ENCODE measurements at regions not wholly inside any gene's neighbourhood (a gene's known extent, or its start where the extent isn't known, plus 50 kb on each side); places are given as distances from the start of the nearest gene placed in this dataset.

DNA sequence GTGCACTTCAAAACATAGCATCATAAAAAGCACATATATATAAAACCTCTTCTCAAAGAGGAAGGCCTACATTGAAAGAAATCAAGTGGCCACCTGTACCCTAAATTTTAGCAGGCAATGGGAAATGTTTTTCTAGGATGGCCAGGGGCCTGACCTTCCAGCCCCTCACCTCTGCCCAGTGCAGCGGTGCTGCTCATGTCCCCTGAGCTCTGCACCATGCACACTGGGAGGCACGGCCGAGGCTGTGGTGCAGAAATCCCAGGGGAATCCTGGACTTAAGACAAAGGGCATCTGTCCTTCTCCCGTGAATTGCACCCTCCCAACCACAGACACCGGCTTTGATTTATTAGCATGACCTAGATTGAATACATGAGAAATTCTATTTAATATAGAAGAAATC lies 551.4 kb downstream of the GLRX3 start:
- H3K36me3 ChIP-seq: no peaks in the 10 kb centered on the region
- TF ChIP-seq CTCF (IDR thresholded peaks at IDR 0.05): no peak
- H3K27me3 ChIP-seq: no peaks in the 10 kb centered on the region
- no peak overlapping the region for H3K27ac ChIP-seq
- intact Hi-C loops (cut with DNase I): no loop called here
- H3K9me3 ChIP-seq: no peaks in the 10 kb centered on the region
- DNase-seq: no peak
- no peaks in the 10 kb centered on the region for H3K4me1 ChIP-seq
- H3K4me3 ChIP-seq: no peak overlapping the region
- no peak overlapping the region for H3K9ac ChIP-seq (ENCODE audit: low read depth in 2 of 2, low read length in 2 of 2)

DNA sequence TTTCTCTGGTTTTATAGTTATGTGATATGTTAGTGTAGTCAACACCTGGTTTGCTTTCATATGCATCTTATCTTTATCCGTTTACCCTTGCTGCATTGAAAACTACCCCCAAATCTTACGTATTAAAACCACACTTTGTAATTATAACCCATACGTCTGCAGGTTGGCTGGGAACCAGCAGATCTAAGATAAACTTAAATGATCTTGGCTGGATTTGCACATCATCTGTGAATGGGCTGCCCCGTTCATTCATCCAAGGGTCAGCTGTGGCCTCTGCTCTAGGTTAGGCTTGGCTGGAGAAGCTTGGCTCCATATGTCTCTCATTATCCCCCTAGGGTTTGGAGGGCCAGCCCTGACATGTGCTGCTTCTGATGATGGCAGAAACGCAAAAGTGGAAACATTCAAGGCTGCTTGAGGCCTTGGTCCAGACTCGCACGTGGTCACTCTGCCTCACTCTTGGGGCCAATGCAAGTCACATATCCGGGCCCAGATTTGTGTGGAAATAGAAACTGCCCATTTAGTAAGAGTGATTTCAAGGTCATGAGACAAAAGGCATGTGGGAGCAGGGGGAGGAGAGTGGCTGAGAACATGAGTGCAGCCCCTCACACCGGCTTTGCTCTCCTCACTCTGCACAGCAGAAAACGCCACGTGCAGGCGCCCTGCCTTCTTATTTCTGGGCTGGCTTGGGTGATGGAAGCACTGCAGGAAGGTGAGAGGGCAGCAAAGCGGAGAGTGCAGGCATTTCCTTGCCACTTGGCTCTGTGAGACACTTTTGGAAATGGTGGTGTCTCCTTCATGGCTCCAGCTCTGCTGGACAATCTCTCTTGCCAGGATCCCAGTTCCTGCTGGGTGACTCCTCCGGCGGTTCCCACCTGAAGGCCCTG lies 553.8 kb downstream of the GLRX3 start:
- Histone ChIP-seq H3K27ac (no peak overlapping the region), H3K36me3 (no peaks in the 10 kb centered on the region), H3K4me1 (no peaks in the 10 kb centered on the region), H3K4me3 (no peak overlapping the region), H3K9ac (ENCODE audit: low read depth in 2 of 2, low read length in 2 of 2) (no peak overlapping the region), H3K27me3 (no peaks in the 10 kb centered on the region), H3K9me3 (no peaks in the 10 kb centered on the region)
- intact Hi-C loops (cut with DNase I): no loop called here
- no peak for TF ChIP-seq CTCF (IDR thresholded peaks at IDR 0.05)
- no peak for DNase-seq

DNA sequence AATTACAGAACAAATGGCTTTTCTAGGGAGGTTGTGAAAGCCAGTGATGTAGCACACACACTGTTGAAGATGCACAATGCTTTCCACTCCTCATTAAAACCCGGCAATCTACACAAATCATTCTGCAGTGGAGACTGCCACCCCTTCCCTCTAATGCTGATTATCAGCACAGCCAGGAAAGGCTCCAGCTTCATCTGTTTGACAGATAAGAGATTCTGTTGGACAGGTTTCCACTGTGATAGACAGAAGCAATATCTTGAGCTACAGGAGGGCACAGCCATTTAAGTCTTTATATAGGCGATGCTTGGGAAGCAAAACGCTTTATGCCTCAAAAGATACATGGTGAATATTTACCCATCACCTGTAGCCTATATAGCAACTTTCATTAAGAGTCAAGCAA lies 555.6 kb downstream of the GLRX3 start:
- intact Hi-C loops (cut with DNase I): no loop called here
- Histone ChIP-seq H3K9ac (ENCODE audit: low read depth in 2 of 2, low read length in 2 of 2) (no peak overlapping the region), H3K27me3 (no peaks in the 10 kb centered on the region)

DNA sequence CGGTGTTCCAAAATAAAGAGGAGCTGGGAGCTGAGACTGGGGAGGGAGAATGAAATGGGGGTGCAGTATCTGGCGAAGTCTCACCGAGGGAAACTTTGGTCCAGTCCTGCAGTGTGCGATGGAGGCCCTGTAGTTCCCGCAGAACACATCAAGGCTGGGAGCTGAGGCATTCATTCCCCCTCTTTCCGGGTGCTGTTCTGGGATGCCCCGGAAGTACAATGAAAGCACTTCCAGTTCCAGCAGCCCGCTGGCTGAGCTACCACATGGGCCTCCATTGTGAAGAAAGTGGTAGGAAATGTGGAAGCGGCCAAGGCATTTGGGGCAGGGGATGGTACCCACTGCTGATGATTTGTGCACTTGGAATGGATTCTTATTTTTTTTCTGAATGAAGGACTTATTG lies 560.7 kb downstream of the GLRX3 start:
- Histone ChIP-seq H3K4me3 (no peak overlapping the region), H3K9me3 (no peaks in the 10 kb centered on the region), H3K27ac (no peak overlapping the region), H3K27me3 (no peaks in the 10 kb centered on the region), H3K9ac (ENCODE audit: low read depth in 2 of 2, low read length in 2 of 2) (no peak overlapping the region), H3K36me3 (no peaks in the 10 kb centered on the region), H3K4me1 (no peaks in the 10 kb centered on the region)
- DNase-seq: no peak
- intact Hi-C loops (cut with DNase I): no loop called here
- TF ChIP-seq CTCF (IDR thresholded peaks at IDR 0.05): no peak

More for the DNA sequence above, 555.6 kb downstream of the GLRX3 start:
- no peaks in the 10 kb centered on the region for H3K4me1 ChIP-seq
- no peak for DNase-seq
- no peaks in the 10 kb centered on the region for H3K36me3 ChIP-seq
- no peak overlapping the region for H3K27ac ChIP-seq
- no peaks in the 10 kb centered on the region for H3K9me3 ChIP-seq
- H3K4me3 ChIP-seq: no peak overlapping the region
- TF ChIP-seq CTCF (IDR thresholded peaks at IDR 0.05): no peak

DNA sequence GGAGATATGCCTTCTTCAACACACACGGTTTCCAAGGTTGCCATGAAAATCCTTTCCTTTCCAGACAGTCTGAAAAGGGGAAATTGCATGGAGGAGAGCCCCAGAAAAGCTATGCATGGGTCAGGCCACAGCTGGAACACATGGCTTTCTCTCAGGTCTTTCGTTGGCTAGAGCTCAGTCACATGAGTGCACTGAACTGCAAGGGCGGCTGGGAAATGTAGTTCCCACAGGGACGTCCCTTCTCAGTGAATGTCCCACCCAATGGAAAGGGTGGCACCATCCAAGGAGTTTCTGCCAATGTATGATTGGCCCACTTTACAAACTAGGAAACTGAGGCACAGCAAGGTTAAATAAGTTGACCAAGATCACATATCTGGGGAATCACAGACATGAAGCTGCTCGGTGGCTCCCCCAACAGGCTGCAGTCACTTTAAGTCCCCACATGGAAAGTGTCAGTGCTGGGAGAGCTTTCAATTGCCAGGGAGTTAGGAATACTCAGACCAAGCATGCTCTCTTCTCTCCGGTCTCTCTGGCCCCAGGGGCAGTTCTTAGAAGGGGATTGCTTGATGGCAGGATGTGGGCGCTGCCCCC lies 571.3 kb downstream of the GLRX3 start:
- Histone ChIP-seq H3K9ac (ENCODE audit: low read depth in 2 of 2, low read length in 2 of 2) (no peak overlapping the region), H3K4me3 (no peak overlapping the region), H3K9me3 (no peaks in the 10 kb centered on the region), H3K36me3 (no peaks in the 10 kb centered on the region), H3K27me3 (no peaks in the 10 kb centered on the region), H3K27ac (no peak overlapping the region), H3K4me1 (no peaks in the 10 kb centered on the region)
- TF ChIP-seq CTCF (IDR thresholded peaks at IDR 0.05): no peak
- intact Hi-C loops (cut with DNase I): no loop called here
- DNase-seq: no peak
